B cell (primary cell): ENCODE measurements at regions not wholly inside any gene's neighbourhood (a gene's known extent, or its start where the extent isn't known, plus 50 kb on each side); places are given as distances from the start of the nearest gene placed in this dataset.

ENCODE experiments used
- CTCF ChIP-seq: fragments of 200-600 bp; IDR thresholded peaks from one replicate; pipeline ENCODE4 v1.8.0; 2022; ENCODE audit warnings: antibody characterized with exemption, mild to moderate bottlenecking
- EZH2 ChIP-seq: IDR thresholded peaks from 2 replicates; pipeline ENCODE4 v1.6.1; 2012; ENCODE audit warnings: borderline replicate concordance, low read depth, mild to moderate bottlenecking, moderate library complexity, low read length; ENCODE audit not compliant: insufficient read depth, poor library complexity, severe bottlenecking

GRCh38 chr17:5640726-5641125 lies 56.4 kb upstream of the NLRP1 start:
- no peak for TF ChIP-seq CTCF
- TF ChIP-seq EZH2: no peak
